ENCODE measurements at regions not wholly inside any gene's neighbourhood (a gene's known extent, or its start where the extent isn't known, plus 50 kb on each side); places are given as distances from the start of the nearest gene placed in this dataset.

DNA sequence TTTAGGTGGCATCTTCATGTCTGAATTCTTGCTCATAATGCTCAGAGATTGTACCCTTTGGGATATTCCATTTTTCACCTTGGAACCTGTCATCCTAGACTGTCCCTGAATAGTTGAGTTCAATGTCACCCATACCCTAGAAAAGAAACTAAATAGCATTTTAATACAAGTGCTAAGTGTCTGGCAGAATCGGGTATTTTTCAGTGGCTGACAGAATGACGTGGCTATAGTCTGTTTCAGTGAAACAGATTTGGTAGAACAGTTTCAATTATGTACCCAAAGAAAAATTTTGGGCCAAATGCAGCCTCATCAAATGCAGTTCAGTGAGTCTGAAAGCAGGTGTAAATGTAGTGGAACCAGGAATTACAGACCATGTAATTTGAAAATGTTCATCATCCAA lies 1041.2 kb downstream of the DTWD2 start:
- no peak overlapping the region for H3K4me3 ChIP-seq (replicated peaks; ENCODE audit: low read depth, low read length)
- TF ChIP-seq, protein P1, sequence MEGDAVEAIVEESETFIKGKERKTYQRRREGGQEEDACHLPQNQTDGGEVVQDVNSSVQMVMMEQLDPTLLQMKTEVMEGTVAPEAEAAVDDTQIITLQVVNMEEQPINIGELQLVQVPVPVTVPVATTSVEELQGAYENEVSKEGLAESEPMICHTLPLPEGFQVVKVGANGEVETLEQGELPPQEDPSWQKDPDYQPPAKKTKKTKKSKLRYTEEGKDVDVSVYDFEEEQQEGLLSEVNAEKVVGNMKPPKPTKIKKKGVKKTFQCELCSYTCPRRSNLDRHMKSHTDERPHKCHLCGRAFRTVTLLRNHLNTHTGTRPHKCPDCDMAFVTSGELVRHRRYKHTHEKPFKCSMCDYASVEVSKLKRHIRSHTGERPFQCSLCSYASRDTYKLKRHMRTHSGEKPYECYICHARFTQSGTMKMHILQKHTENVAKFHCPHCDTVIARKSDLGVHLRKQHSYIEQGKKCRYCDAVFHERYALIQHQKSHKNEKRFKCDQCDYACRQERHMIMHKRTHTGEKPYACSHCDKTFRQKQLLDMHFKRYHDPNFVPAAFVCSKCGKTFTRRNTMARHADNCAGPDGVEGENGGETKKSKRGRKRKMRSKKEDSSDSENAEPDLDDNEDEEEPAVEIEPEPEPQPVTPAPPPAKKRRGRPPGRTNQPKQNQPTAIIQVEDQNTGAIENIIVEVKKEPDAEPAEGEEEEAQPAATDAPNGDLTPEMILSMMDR (IDR thresholded peaks at IDR 0.05; ENCODE audit: insufficient read depth, low read length, poor library complexity, severe bottlenecking), result no peak
- no peaks in the 10 kb centered on the region for H3K36me3 ChIP-seq (ENCODE audit: control insufficient read depth, insufficient read depth, low read length)
- DNase-seq (ENCODE audit: extremely low read depth, insufficient read length), result peak; percentile 15
- H3K27me3 ChIP-seq (replicated peaks; ENCODE audit: control insufficient read depth, insufficient read depth, low read length), result no peaks in the 10 kb centered on the region

DNA sequence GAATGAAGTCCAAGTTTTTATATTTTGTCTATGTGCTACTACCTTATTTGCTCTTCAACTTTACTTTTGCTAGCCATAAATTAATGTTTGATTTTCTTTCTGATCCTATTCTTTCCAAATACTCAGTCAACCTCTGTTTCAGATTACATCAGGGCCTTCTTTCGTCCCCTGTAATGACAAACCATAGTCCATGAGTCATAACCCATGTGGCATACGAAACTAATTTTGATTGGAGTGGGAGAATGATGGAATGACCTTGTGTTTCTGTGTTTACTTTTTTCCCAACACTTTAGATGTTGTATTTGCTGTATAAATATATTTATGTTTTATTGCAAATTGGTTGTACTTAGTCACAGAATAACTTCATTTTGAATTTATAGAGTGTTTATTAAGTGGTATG lies 1043.1 kb downstream of the DTWD2 start:
- Histone ChIP-seq H3K27me3 (replicated peaks; ENCODE audit: control insufficient read depth, insufficient read depth, low read length) (no peaks in the 10 kb centered on the region), H3K36me3 (ENCODE audit: control insufficient read depth, insufficient read depth, low read length) (no peaks in the 10 kb centered on the region), H3K4me3 (replicated peaks; ENCODE audit: low read depth, low read length) (no peak overlapping the region)
- no peak for DNase-seq (ENCODE audit: extremely low read depth, insufficient read length)
- TF ChIP-seq, protein P1 (IDR thresholded peaks at IDR 0.05; ENCODE audit: insufficient read depth, low read length, poor library complexity, severe bottlenecking), result no peak

DNA sequence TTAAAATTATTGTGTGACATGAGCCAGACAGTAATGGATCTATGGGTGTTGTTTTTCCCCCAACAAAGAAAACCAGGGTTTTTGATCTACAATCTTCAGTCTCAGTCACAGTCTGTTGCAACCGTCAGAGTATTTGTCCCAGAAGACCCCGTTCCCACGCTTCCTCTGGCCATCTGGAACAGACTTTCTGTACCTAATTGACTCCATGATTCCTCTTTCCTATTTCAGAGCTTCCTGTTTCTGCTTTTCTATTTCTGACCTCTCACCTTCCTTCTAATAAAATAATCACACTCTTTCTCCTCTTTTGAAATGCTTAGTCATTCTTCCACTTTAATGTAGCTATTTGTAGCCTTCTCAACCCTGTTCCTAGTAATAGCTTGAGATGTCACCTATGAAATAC lies 1044.8 kb downstream of the DTWD2 start:
- TF ChIP-seq, protein P1 (IDR thresholded peaks at IDR 0.05; ENCODE audit: insufficient read depth, low read length, poor library complexity, severe bottlenecking), result no peak
- no peak overlapping the region for H3K4me3 ChIP-seq (replicated peaks; ENCODE audit: low read depth, low read length)
- no peaks in the 10 kb centered on the region for H3K36me3 ChIP-seq (ENCODE audit: control insufficient read depth, insufficient read depth, low read length)
- no peaks in the 10 kb centered on the region for H3K27me3 ChIP-seq (replicated peaks; ENCODE audit: control insufficient read depth, insufficient read depth, low read length)
- no peak for DNase-seq (ENCODE audit: extremely low read depth, insufficient read length)

DNA sequence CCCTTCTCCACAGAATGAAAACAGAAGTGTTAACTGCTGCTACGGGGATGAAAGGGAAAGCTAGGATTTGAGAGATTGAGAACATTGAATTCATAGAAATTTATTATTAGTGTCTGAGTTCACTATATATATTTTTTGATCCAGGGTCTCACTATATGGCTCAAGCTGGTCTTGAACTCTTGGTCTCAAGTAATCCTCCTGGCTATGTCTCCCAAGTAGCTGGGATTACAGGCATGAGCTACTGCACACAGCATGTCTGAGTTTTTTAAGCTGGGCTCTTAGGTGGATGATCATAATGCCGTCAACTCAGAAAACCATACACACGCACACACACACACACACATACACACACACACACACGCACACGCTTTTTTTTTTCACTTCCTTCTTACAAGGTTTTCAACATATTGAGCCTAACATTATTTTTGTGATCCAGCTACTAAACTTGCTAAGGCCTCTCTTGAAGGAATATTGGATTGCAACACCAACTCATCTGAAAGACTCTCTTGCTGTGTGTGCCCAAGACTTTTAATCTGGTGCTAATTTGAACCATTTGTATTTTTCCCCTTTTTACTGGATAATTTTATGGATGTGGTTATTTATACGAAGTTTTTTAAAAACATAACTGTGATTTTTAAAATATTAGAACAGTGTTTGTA lies 1045.4 kb downstream of the DTWD2 start:
- TF ChIP-seq, protein P1 (IDR thresholded peaks at IDR 0.05; ENCODE audit: insufficient read depth, low read length, poor library complexity, severe bottlenecking), result no peak

DNA sequence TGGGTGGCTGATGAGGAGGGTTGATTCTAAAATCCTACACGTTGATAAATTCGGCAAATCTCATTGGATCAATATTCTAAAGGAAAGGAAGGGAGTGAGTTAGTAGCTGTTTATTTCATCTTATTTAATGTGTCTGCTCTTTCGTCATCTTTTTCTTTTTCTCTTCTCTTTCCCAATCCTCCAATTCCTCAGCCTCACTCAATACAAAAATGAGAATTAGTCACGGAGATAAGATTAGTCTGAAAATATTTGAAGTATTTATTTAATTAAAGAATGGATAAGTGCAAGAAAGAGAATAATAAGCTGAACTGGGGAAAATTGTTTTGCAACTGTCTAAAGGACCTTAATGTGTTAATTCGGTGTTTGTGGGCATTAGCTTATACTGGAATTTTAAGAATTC lies 1095.1 kb downstream of the DTWD2 start:
- H3K36me3 ChIP-seq (ENCODE audit: control insufficient read depth, insufficient read depth, low read length), result no peaks in the 10 kb centered on the region
- no peak for DNase-seq (ENCODE audit: extremely low read depth, insufficient read length)
- TF ChIP-seq, protein P1 (IDR thresholded peaks at IDR 0.05; ENCODE audit: insufficient read depth, low read length, poor library complexity, severe bottlenecking), result no peak
- no peak overlapping the region for H3K4me3 ChIP-seq (replicated peaks; ENCODE audit: low read depth, low read length)
- H3K27me3 ChIP-seq (replicated peaks; ENCODE audit: control insufficient read depth, insufficient read depth, low read length), result no peaks in the 10 kb centered on the region

More for the DNA sequence above, 1045.4 kb downstream of the DTWD2 start:
- H3K4me3 ChIP-seq (replicated peaks; ENCODE audit: low read depth, low read length), result no peak overlapping the region
- DNase-seq (ENCODE audit: extremely low read depth, insufficient read length), result no peak
- no peaks in the 10 kb centered on the region for H3K27me3 ChIP-seq (replicated peaks; ENCODE audit: control insufficient read depth, insufficient read depth, low read length)
- H3K36me3 ChIP-seq (ENCODE audit: control insufficient read depth, insufficient read depth, low read length), result no peaks in the 10 kb centered on the region

DNA sequence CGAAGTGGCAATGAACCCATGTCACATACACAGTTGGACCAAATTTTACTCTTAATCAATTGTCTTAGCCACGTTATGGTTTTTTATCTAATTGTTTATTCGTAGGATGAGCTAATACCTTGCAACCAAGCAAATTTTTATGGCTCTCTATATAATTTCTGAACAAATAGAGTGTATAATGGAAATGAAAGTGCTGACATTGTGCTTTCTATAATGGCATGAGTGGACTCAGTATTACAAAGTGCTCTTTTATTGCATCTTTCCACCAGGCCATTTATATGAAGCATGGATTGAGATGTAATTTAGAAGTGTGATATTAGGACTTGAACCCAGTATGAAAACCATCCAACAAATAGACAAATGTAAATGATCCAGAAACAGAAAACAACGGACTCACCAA lies 1096.0 kb downstream of the DTWD2 start:
- no peak overlapping the region for H3K4me3 ChIP-seq (replicated peaks; ENCODE audit: low read depth, low read length)
- no peak for DNase-seq (ENCODE audit: extremely low read depth, insufficient read length)
- H3K27me3 ChIP-seq (replicated peaks; ENCODE audit: control insufficient read depth, insufficient read depth, low read length), result no peaks in the 10 kb centered on the region
- TF ChIP-seq, protein P1 (IDR thresholded peaks at IDR 0.05; ENCODE audit: insufficient read depth, low read length, poor library complexity, severe bottlenecking), result no peak
- no peaks in the 10 kb centered on the region for H3K36me3 ChIP-seq (ENCODE audit: control insufficient read depth, insufficient read depth, low read length)

Measured in GM06990 (cell line).